ENCODE measurements at regions not wholly inside any gene's neighbourhood (a gene's known extent, or its start where the extent isn't known, plus 50 kb on each side); places are given as distances from the start of the nearest gene placed in this dataset.

GRCh38 chr20:58135441-58136148 lies 92.9 kb downstream of the ANKRD60 start:
- TF ChIP-seq CTCF (IDR thresholded peaks at IDR 0.05; ENCODE audit: insufficient read depth, low read length, poor library complexity, severe bottlenecking) (no peak), EZH2phosphoT487 (conservative IDR thresholded peaks at IDR 0.05; ENCODE audit: low read length) (no peak)
